ENCODE measurements at regions not wholly inside any gene's neighbourhood (a gene's known extent, or its start where the extent isn't known, plus 50 kb on each side); places are given as distances from the start of the nearest gene placed in this dataset.

GRCh38 chr16:8237452-8237851, 352.9 kb downstream of the TMEM114 start:
- no peak for ATAC-seq (ENCODE audit: low read depth)
- H3K9me3 Mint-ChIP-seq: peaks cover 11% of the 10 kb centered on the region

DNA sequence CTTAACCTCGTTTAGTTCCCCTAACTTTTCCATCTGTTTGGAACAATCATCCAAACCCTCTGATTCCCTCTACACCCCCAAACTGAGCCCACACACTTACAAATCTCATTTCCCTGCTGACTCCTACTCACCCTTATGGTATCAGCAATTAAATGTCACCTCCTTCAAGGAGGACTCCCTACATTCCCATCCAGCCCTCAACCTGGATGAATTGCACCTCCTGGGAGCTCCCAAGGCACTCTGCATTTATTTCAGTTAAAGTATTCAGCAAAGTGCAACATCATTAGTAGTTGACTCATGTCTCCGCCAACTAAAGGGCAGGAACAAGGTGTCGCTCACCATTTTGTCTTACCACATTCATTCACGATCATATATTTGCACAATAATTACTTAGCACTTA, 353.5 kb downstream of the TMEM114 start:
- ATAC-seq (ENCODE audit: low read depth): no peak

More at GRCh38 chr16:8237452-8237851, 352.9 kb downstream of the TMEM114 start:
- no peaks in the 10 kb centered on the region for H3K27me3 Mint-ChIP-seq
- POLR2A ChIA-PET: no interaction called here
- H3K27ac Mint-ChIP-seq: no peak overlapping the region
- H3K4me3 Mint-ChIP-seq: no peak overlapping the region
- DNase-seq: no peak
- no peaks in the 10 kb centered on the region for H3K4me1 Mint-ChIP-seq
- intact Hi-C loops (cut with micrococcal nuclease): no loop called here
- CTCF ChIA-PET: no interaction called here
- no peaks in the 10 kb centered on the region for H3K36me3 Mint-ChIP-seq (ENCODE audit: low read depth)
- TF ChIP-seq CTCF (IDR thresholded peaks at IDR 0.05): no peak

DNA sequence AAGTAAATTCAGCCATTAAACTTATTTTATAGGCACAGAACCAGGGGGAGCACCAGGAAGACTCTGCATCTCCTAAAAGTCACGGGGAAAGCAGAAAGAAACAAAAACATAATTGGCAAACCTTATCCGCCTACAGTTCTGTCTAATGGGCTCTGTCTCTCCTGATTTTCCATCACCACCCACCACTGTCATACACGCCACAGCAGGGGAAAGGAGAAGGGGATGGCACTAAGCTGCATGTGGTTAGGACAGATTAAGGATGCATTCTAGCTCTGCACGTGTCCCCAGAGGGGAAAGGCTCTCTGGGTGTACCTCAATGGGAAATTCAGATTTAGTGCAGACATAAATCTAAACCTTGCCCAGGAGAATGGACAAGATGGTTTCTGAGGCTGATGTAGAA, 359.8 kb downstream of the TMEM114 start:
- intact Hi-C loops (cut with micrococcal nuclease): no loop called here
- Mint-ChIP-seq H3K4me3 (no peak overlapping the region), H3K27me3 (no peaks in the 10 kb centered on the region), H3K4me1 (no peaks in the 10 kb centered on the region), H3K36me3 (ENCODE audit: low read depth) (no peaks in the 10 kb centered on the region), H3K9me3 (peaks cover 7% of the 10 kb centered on the region), H3K27ac (no peak overlapping the region)
- POLR2A ChIA-PET: no interaction called here
- CTCF ChIA-PET: no interaction called here
- ATAC-seq (ENCODE audit: low read depth) (no peak), DNase-seq (no peak)
- no peak for TF ChIP-seq CTCF (IDR thresholded peaks at IDR 0.05)

More for the DNA sequence above, 353.5 kb downstream of the TMEM114 start:
- DNase-seq: no peak
- Mint-ChIP-seq H3K27ac (no peak overlapping the region), H3K4me3 (no peak overlapping the region), H3K27me3 (no peaks in the 10 kb centered on the region), H3K4me1 (no peaks in the 10 kb centered on the region), H3K36me3 (ENCODE audit: low read depth) (no peaks in the 10 kb centered on the region), H3K9me3 (peaks cover 11% of the 10 kb centered on the region)
- TF ChIP-seq CTCF (IDR thresholded peaks at IDR 0.05): no peak
- ChIA-PET POLR2A (no interaction called here), CTCF (no interaction called here)
- intact Hi-C loops (cut with micrococcal nuclease): no loop called here

DNA sequence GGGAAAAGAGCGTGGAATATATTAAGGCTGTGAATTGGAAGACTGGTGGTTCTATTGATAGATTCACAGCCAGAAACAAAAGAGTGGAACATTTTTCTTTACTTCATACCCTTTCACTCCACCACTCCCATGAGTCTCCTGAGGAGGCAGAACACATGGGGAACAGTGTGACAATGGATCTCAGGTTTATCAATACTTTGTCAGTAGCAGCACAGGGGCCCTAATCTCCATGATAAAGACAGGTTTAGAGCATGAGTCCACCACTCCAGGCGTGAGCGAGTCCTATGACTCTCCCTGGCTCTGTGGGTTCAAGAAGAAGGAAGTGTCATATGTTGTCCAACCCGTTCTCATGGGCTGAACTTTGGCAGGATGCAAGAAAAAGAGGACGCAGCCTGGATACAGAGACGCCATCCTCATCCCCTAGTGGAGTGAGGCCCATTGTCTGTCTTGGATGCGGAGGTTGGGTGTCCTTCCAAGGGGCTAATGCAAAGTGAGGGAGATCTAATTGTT, 361.2 kb downstream of the TMEM114 start:
- no peaks in the 10 kb centered on the region for H3K4me1 Mint-ChIP-seq
- TF ChIP-seq CTCF (IDR thresholded peaks at IDR 0.05): no peak

GRCh38 chr16:8217201-8217600, 373.1 kb downstream of the TMEM114 start:
- H3K9me3 Mint-ChIP-seq: peaks cover 5% of the 10 kb centered on the region
- no peak for ATAC-seq (ENCODE audit: low read depth)
- intact Hi-C loops (cut with micrococcal nuclease): no loop called here
- POLR2A ChIA-PET: no interaction called here
- H3K4me1 Mint-ChIP-seq: no peaks in the 10 kb centered on the region
- H3K36me3 Mint-ChIP-seq (ENCODE audit: low read depth): no peaks in the 10 kb centered on the region
- no peaks in the 10 kb centered on the region for H3K27me3 Mint-ChIP-seq
- CTCF ChIA-PET: no interaction called here
- no peak for DNase-seq
- no peak overlapping the region for H3K4me3 Mint-ChIP-seq
- no peak overlapping the region for H3K27ac Mint-ChIP-seq
- TF ChIP-seq CTCF (IDR thresholded peaks at IDR 0.05): no peak

More for the DNA sequence above, 361.2 kb downstream of the TMEM114 start:
- no peaks in the 10 kb centered on the region for H3K36me3 Mint-ChIP-seq (ENCODE audit: low read depth)
- intact Hi-C loops (cut with micrococcal nuclease): no loop called here
- peaks cover 10% of the 10 kb centered on the region for H3K9me3 Mint-ChIP-seq
- DNase-seq (no peak), ATAC-seq (ENCODE audit: low read depth) (no peak)
- CTCF ChIA-PET: no interaction called here
- no peaks in the 10 kb centered on the region for H3K27me3 Mint-ChIP-seq
- no peak overlapping the region for H3K27ac Mint-ChIP-seq
- POLR2A ChIA-PET: no interaction called here
- H3K4me3 Mint-ChIP-seq: no peak overlapping the region

Data from activated B cell treated with CpG ODN at 0.5 μM for 24 hours (primary cell).